ENCODE measurements at regions not wholly inside any gene's neighbourhood (a gene's known extent, or its start where the extent isn't known, plus 50 kb on each side); places are given as distances from the start of the nearest gene placed in this dataset.

GRCh38 chr1:216851073-216851472 is 127.8 kb upstream of the ESRRG start:
- 9% methylated on average over 2 of the region's 2 CpGs for WGBS (ENCODE audit: missing lambda C conversion rate)
- TF ChIP-seq SMC3 (IDR thresholded peaks at IDR 0.05) = no peak
- no peak for TF ChIP-seq BCL3 (IDR thresholded peaks at IDR 0.05)
- TF ChIP-seq NPAS2 (CRISPR knock-in tag; IDR thresholded peaks at IDR 0.05; ENCODE audit: borderline replicate concordance) = no peak
- no peak for TF ChIP-seq ZSCAN20 (CRISPR knock-in tag; IDR thresholded peaks at IDR 0.05)
- TF ChIP-seq CEBPB (IDR thresholded peaks at IDR 0.05) = no peak
- no peak for TF ChIP-seq HDAC2 (IDR thresholded peaks at IDR 0.05)
- TF ChIP-seq POLR2A (IDR thresholded peaks at IDR 0.05; ENCODE audit: low read length) = no peak
- TF ChIP-seq FOSB (CRISPR knock-in tag; IDR thresholded peaks at IDR 0.05) = no peak
- no peak for TF ChIP-seq MAFK (IDR thresholded peaks at IDR 0.05; ENCODE audit: partially characterized antibody)
- no peak for TF ChIP-seq HOXB13 (CRISPR knock-in tag; IDR thresholded peaks at IDR 0.05; ENCODE audit: low read depth)
- no peak for TF ChIP-seq ZFP36 (IDR thresholded peaks at IDR 0.05; ENCODE audit: borderline replicate concordance, partially characterized antibody)
- no peak for TF ChIP-seq MYC (IDR thresholded peaks at IDR 0.05; ENCODE audit: borderline replicate concordance, low read length)
- no peak for TF ChIP-seq ZC3H11A (IDR thresholded peaks at IDR 0.05)
- no peak for TF ChIP-seq CBX2 (IDR thresholded peaks at IDR 0.05; ENCODE audit: borderline replicate concordance, low read depth)
- no peak for TF ChIP-seq EHF (CRISPR knock-in tag; IDR thresholded peaks at IDR 0.05)
- no peak for TF ChIP-seq E2F6 (IDR thresholded peaks at IDR 0.05; ENCODE audit: borderline replicate concordance, low read depth)
- TF ChIP-seq RARB (CRISPR knock-in tag; IDR thresholded peaks at IDR 0.05) = no peak
- FAIRE-seq = no peak

GRCh38 chr1:216849146-216849545 is 125.9 kb upstream of the ESRRG start:
- Histone ChIP-seq H3K4me1 (no peaks in the 10 kb centered on the region), H3K4me3 (no peak overlapping the region), H3K27ac (no peak overlapping the region), H3K4me2 (no peak overlapping the region), H3K9me3 (no peaks in the 10 kb centered on the region)
- 2% methylated on average over 4 of the region's 4 CpGs for WGBS (ENCODE audit: missing lambda C conversion rate)
- DNase-seq (ENCODE audit: low read depth in 1 of 2, low spot score in 1 of 2) = no peak
- TF ChIP-seq CHD4 (IDR thresholded peaks at IDR 0.05; ENCODE audit: borderline replicate concordance) = no peak
- TF ChIP-seq HDAC2 (IDR thresholded peaks at IDR 0.05) = no peak
- no peak for TF ChIP-seq HOXA7 (CRISPR knock-in tag; IDR thresholded peaks at IDR 0.05)
- no peak for TF ChIP-seq KDM5A (IDR thresholded peaks at IDR 0.05)
- TF ChIP-seq EHF (CRISPR knock-in tag; IDR thresholded peaks at IDR 0.05) = no peak
- no peak for TF ChIP-seq RARB (CRISPR knock-in tag; IDR thresholded peaks at IDR 0.05)
- no peak for TF ChIP-seq CEBPB (IDR thresholded peaks at IDR 0.05)
- no peak for TF ChIP-seq MYC (IDR thresholded peaks at IDR 0.05; ENCODE audit: borderline replicate concordance, low read length)
- no peak for TF ChIP-seq ZC3H11A (IDR thresholded peaks at IDR 0.05)
- no peak for TF ChIP-seq GATA3 (IDR thresholded peaks at IDR 0.05; ENCODE audit: borderline replicate concordance)
- TF ChIP-seq FOSB (CRISPR knock-in tag; IDR thresholded peaks at IDR 0.05) = no peak
- no peak for TF ChIP-seq FOXS1 (CRISPR knock-in tag; IDR thresholded peaks at IDR 0.05)
- no peak for TF ChIP-seq MAZ (IDR thresholded peaks at IDR 0.05; ENCODE audit: borderline replicate concordance, low read depth, low read length)
- ChIA-PET POLR2A (no interaction called here), CTCF (no interaction called here)
- no peak for ATAC-seq
- FAIRE-seq = no peak

More at GRCh38 chr1:216851073-216851472, 127.8 kb upstream of the ESRRG start:
- ATAC-seq (no peak), DNase-seq (ENCODE audit: low read depth in 1 of 2, low spot score in 1 of 2) (no peak)
- ChIA-PET POLR2A (no interaction called here), CTCF (no interaction called here)
- no peaks in the 10 kb centered on the region for H3K9me3 ChIP-seq
- H3K4me1 ChIP-seq = no peaks in the 10 kb centered on the region
- H3K27ac ChIP-seq = no peak overlapping the region
- no peak overlapping the region for H3K4me2 ChIP-seq
- no peak overlapping the region for H3K4me3 ChIP-seq

GRCh38 chr1:216847397-216848036 is 124.3 kb upstream of the ESRRG start:
- ChIA-PET POLR2A (no interaction called here), CTCF (no interaction called here)
- ATAC-seq (no peak), FAIRE-seq (no peak), DNase-seq (ENCODE audit: low read depth in 1 of 2, low spot score in 1 of 2) (no peak)
- Histone ChIP-seq H3K27ac (no peak overlapping the region), H3K9me3 (no peaks in the 10 kb centered on the region), H3K4me3 (no peak overlapping the region), H3K4me2 (no peak overlapping the region), H3K4me1 (no peaks in the 10 kb centered on the region)
- WGBS (ENCODE audit: missing lambda C conversion rate) = 17% methylated on average over 6 of the region's 6 CpGs
- no peak for TF ChIP-seq RNF2 (IDR thresholded peaks at IDR 0.05; ENCODE audit: borderline replicate concordance, low read depth)
- no peak for TF ChIP-seq HOXB5 (CRISPR knock-in tag; IDR thresholded peaks at IDR 0.05)
- TF ChIP-seq EHF (CRISPR knock-in tag; IDR thresholded peaks at IDR 0.05) = no peak
- TF ChIP-seq, protein P1, sequence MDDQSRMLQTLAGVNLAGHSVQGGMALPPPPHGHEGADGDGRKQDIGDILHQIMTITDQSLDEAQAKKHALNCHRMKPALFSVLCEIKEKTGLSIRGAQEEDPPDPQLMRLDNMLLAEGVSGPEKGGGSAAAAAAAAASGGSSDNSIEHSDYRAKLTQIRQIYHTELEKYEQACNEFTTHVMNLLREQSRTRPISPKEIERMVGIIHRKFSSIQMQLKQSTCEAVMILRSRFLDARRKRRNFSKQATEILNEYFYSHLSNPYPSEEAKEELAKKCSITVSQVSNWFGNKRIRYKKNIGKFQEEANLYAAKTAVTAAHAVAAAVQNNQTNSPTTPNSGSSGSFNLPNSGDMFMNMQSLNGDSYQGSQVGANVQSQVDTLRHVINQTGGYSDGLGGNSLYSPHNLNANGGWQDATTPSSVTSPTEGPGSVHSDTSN (IDR thresholded peaks at IDR 0.05) = no peak
- TF ChIP-seq KDM5A (IDR thresholded peaks at IDR 0.05) = no peak
- no peak for TF ChIP-seq REST (IDR thresholded peaks at IDR 0.05)
- TF ChIP-seq JUN (IDR thresholded peaks at IDR 0.05) = no peak

Data from A549 (cell line).